PC-3 (cell line): ENCODE measurements at regions not wholly inside any gene's neighbourhood (a gene's known extent, or its start where the extent isn't known, plus 50 kb on each side); places are given as distances from the start of the nearest gene placed in this dataset.

Experiments
- CTCF ChIP-seq: fragments of 300-600 bp; sonication (generic); conservative IDR thresholded peaks from 2 replicates; pipeline ENCODE4 v1.5.1; 2017; ENCODE audit warnings: antibody characterized with exemption, low read depth, mild to moderate bottlenecking, low read length
- EZH2 ChIP-seq: fragments of 300-600 bp; sonication (generic); IDR thresholded peaks from one replicate; pipeline ENCODE4 v1.6.1; 2017; ENCODE audit warnings: antibody characterized with exemption, mild to moderate bottlenecking, low read length; ENCODE audit not compliant: unreplicated experiment
- EZH2phosphoT487 ChIP-seq: fragments of 300-600 bp; sonication (generic); IDR thresholded peaks from 2 replicates; pipeline ENCODE4 v1.6.1; 2018; ENCODE audit warnings: mild to moderate bottlenecking, antibody characterized with exemption, low read length, borderline replicate concordance

GRCh38 chr3:137647179-137647578 is 116.9 kb upstream of the SOX14 start:
- TF ChIP-seq CTCF (no peak), EZH2 (no peak), EZH2phosphoT487 (no peak)
